ENCODE measurements at regions not wholly inside any gene's neighbourhood (a gene's known extent, or its start where the extent isn't known, plus 50 kb on each side); places are given as distances from the start of the nearest gene placed in this dataset.

- no peak overlapping the region for H3K4me3 Mint-ChIP-seq
- H3K4me1 Mint-ChIP-seq = peaks cover 8 to 9% of the 10 kb centered on the region in 2 donors
- peaks cover 0 to 2% of the 10 kb centered on the region in 2 donors for H3K9me3 Mint-ChIP-seq
- H3K27ac Mint-ChIP-seq = no peak overlapping the region
- H3K27me3 Mint-ChIP-seq = peaks cover 7% of the 10 kb centered on the region in 2 donors
- no peaks in the 10 kb centered on the region for H3K36me3 Mint-ChIP-seq
- DNase-seq = no peak
- ATAC-seq (replicated peaks) = peak in 1 of 2 donors; percentile 52
Observed at GRCh38 chr1:56295949-56296929, 283.1 kb downstream of the PLPP3 start.

- ATAC-seq (replicated peaks) = no peak
- H3K9me3 Mint-ChIP-seq = peaks cover 0 to 2% of the 10 kb centered on the region in 2 donors
- H3K27me3 Mint-ChIP-seq = peaks cover 11 to 12% of the 10 kb centered on the region in 2 donors
- H3K27ac Mint-ChIP-seq = no peak overlapping the region
- no peaks in the 10 kb centered on the region for H3K36me3 Mint-ChIP-seq
- DNase-seq = no peak
- H3K4me3 Mint-ChIP-seq = no peak overlapping the region
- peaks cover 3 to 5% of the 10 kb centered on the region in 2 donors for H3K4me1 Mint-ChIP-seq
Observed at GRCh38 chr1:56291374-56291919, 287.9 kb downstream of the PLPP3 start.

GRCh38 chr1:56289260-56289659 is 290.1 kb downstream of the PLPP3 start:
- ATAC-seq (replicated peaks) (no peak), DNase-seq (no peak)
- H3K36me3 Mint-ChIP-seq = no peaks in the 10 kb centered on the region
- no peak overlapping the region for H3K27ac Mint-ChIP-seq
- H3K4me3 Mint-ChIP-seq = no peak overlapping the region
- H3K27me3 Mint-ChIP-seq = peaks cover 12 to 13% of the 10 kb centered on the region in 2 donors
- peaks cover 0 to 2% of the 10 kb centered on the region in 2 donors for H3K4me1 Mint-ChIP-seq
- H3K9me3 Mint-ChIP-seq = peaks cover 0 to 2% of the 10 kb centered on the region in 2 donors

GRCh38 chr1:56287721-56288120 is 291.6 kb downstream of the PLPP3 start:
- Mint-ChIP-seq H3K36me3 (no peaks in the 10 kb centered on the region), H3K27me3 (peaks cover 12 to 15% of the 10 kb centered on the region in 2 donors), H3K4me3 (no peak overlapping the region), H3K27ac (no peak overlapping the region), H3K9me3 (no peaks in the 10 kb centered on the region), H3K4me1 (peaks cover 0 to 2% of the 10 kb centered on the region in 2 donors)
- no peak for ATAC-seq (replicated peaks)
- DNase-seq = no peak

- no peak for ATAC-seq (replicated peaks)
- Mint-ChIP-seq H3K4me3 (no peak overlapping the region), H3K9me3 (no peaks in the 10 kb centered on the region), H3K27me3 (peaks cover 10 to 13% of the 10 kb centered on the region in 2 donors), H3K4me1 (peaks cover 0 to 2% of the 10 kb centered on the region in 2 donors), H3K27ac (no peak overlapping the region), H3K36me3 (no peaks in the 10 kb centered on the region)
- DNase-seq = no peak
Observed at GRCh38 chr1:56286956-56287355, 292.4 kb downstream of the PLPP3 start.

- no peak overlapping the region for H3K4me3 Mint-ChIP-seq
Observed at GRCh38 chr1:56286506-56286905, 292.9 kb downstream of the PLPP3 start.

GRCh38 chr1:56285554-56286402 is 293.6 kb downstream of the PLPP3 start:
- peaks cover 4 to 5% of the 10 kb centered on the region in 2 donors for H3K27me3 Mint-ChIP-seq
- no peak overlapping the region for H3K4me3 Mint-ChIP-seq
- no peak overlapping the region for H3K27ac Mint-ChIP-seq
- H3K36me3 Mint-ChIP-seq = no peaks in the 10 kb centered on the region
- no peaks in the 10 kb centered on the region for H3K9me3 Mint-ChIP-seq
- no peak for ATAC-seq (replicated peaks)
- peaks cover 0 to 2% of the 10 kb centered on the region in 2 donors for H3K4me1 Mint-ChIP-seq
- DNase-seq = no peak

More at GRCh38 chr1:56286506-56286905, 292.9 kb downstream of the PLPP3 start:
- DNase-seq (no peak), ATAC-seq (replicated peaks) (no peak)
- Mint-ChIP-seq H3K36me3 (no peaks in the 10 kb centered on the region), H3K27ac (no peak overlapping the region), H3K4me1 (peaks cover 0 to 2% of the 10 kb centered on the region in 2 donors), H3K27me3 (peaks cover 6 to 9% of the 10 kb centered on the region in 2 donors), H3K9me3 (no peaks in the 10 kb centered on the region)

GRCh38 chr1:56284928-56285327 is 294.4 kb downstream of the PLPP3 start:
- Mint-ChIP-seq H3K27ac (no peak overlapping the region), H3K4me1 (peaks cover 0 to 2% of the 10 kb centered on the region in 2 donors), H3K9me3 (no peaks in the 10 kb centered on the region), H3K27me3 (peaks cover 4 to 5% of the 10 kb centered on the region in 2 donors), H3K4me3 (no peak overlapping the region), H3K36me3 (no peaks in the 10 kb centered on the region)
- no peak for ATAC-seq (replicated peaks)
- DNase-seq = no peak

GRCh38 chr1:56278061-56278460 is 301.3 kb downstream of the PLPP3 start:
- no peaks in the 10 kb centered on the region for H3K4me1 Mint-ChIP-seq
- peaks cover 7 to 11% of the 10 kb centered on the region in 2 donors for H3K27me3 Mint-ChIP-seq
- no peak overlapping the region for H3K4me3 Mint-ChIP-seq
- ATAC-seq (replicated peaks) (no peak), DNase-seq (no peak)
- H3K9me3 Mint-ChIP-seq = peaks cover 0 to 7% of the 10 kb centered on the region in 2 donors
- H3K36me3 Mint-ChIP-seq = no peaks in the 10 kb centered on the region
- no peak overlapping the region for H3K27ac Mint-ChIP-seq

GRCh38 chr1:56268519-56269140 is 310.7 kb downstream of the PLPP3 start:
- Mint-ChIP-seq H3K4me3 (no peak overlapping the region), H3K27ac (no peak overlapping the region), H3K27me3 (peaks cover 13 to 21% of the 10 kb centered on the region in 2 donors), H3K9me3 (peaks cover 0 to 4% of the 10 kb centered on the region in 2 donors), H3K36me3 (no peaks in the 10 kb centered on the region), H3K4me1 (peaks cover 0 to 6% of the 10 kb centered on the region in 2 donors)
- ATAC-seq (replicated peaks) (no peak), DNase-seq (no peak)

- peaks cover 13% of the 10 kb centered on the region in 2 donors for H3K27me3 Mint-ChIP-seq
- ATAC-seq (replicated peaks) (no peak), DNase-seq (no peak)
- H3K27ac Mint-ChIP-seq = no peak overlapping the region
- no peak overlapping the region for H3K4me3 Mint-ChIP-seq
- no peaks in the 10 kb centered on the region for H3K36me3 Mint-ChIP-seq
- peaks cover 0 to 6% of the 10 kb centered on the region in 2 donors for H3K4me1 Mint-ChIP-seq
- H3K9me3 Mint-ChIP-seq = no peaks in the 10 kb centered on the region
Observed at GRCh38 chr1:56267611-56268010, 311.8 kb downstream of the PLPP3 start.

- H3K36me3 Mint-ChIP-seq = no peaks in the 10 kb centered on the region
- H3K9me3 Mint-ChIP-seq = no peaks in the 10 kb centered on the region
- H3K27me3 Mint-ChIP-seq = peaks cover 4 to 6% of the 10 kb centered on the region in 2 donors
- DNase-seq = no peak
- no peak overlapping the region for H3K4me3 Mint-ChIP-seq
- H3K27ac Mint-ChIP-seq = no peak overlapping the region
- peaks cover 0 to 6% of the 10 kb centered on the region in 2 donors for H3K4me1 Mint-ChIP-seq
- no peak for ATAC-seq (replicated peaks)
Observed at GRCh38 chr1:56266359-56266758, 313.0 kb downstream of the PLPP3 start.

- Mint-ChIP-seq H3K4me3 (no peak overlapping the region), H3K9me3 (peaks cover under 1 to 3% of the 10 kb centered on the region in 2 donors), H3K4me1 (peaks cover 0 to 6% of the 10 kb centered on the region in 2 donors), H3K27ac (no peak overlapping the region), H3K27me3 (peaks cover 0 to 5% of the 10 kb centered on the region in 2 donors), H3K36me3 (no peaks in the 10 kb centered on the region)
- ATAC-seq (replicated peaks) = peak; percentile 53 to 68
- no peak for DNase-seq
Observed at GRCh38 chr1:56265216-56265615, 314.1 kb downstream of the PLPP3 start.
